ENCODE measurements at regions not wholly inside any gene's neighbourhood (a gene's known extent, or its start where the extent isn't known, plus 50 kb on each side); places are given as distances from the start of the nearest gene placed in this dataset.
"Not testable (repeated sequence)": the region's sequence is repeated elsewhere in the genome, so short reads cannot be mapped to it uniquely, and the experiment has no call there.

DNA sequence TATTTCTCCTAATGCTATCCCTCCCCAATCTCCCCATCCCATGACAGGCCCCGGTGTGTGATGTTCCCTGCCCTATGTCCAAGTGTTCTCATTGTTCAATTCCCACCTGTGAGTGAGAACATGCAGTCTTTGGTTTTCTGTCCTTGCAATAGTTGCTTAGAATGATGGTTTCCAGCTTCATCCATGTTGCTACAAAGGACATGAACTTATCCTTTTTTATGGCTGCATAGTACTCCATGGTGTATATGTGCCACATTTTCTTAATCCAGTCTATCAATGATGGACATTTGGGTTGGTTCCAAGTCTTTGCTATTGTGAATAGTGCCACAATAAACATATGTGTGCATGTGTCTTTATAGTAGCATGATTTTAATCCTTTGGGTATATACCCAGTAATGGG is 51.3 kb upstream of the RIOK2 start:
- H2BK120ac ChIP-seq (ENCODE audit: low read depth, low read length); H4K20me1 ChIP-seq (ENCODE audit: insufficient read depth, low read length); H3K9me1 ChIP-seq (ENCODE audit: insufficient read depth, low read length); H2BK20ac ChIP-seq (ENCODE audit: low read depth, low read length); DNase-seq; H3K4ac ChIP-seq (ENCODE audit: low read depth, low read length); H4K8ac ChIP-seq (ENCODE audit: low read depth in 2 of 2, low read length in 2 of 2); H3K9ac ChIP-seq (ENCODE audit: low read depth, low read length); H3K9me3 ChIP-seq (ENCODE audit: control insufficient read depth, insufficient read depth, low read length); H3K79me1 ChIP-seq (ENCODE audit: low read depth in 1 of 2, low read length in 2 of 2); H3K14ac ChIP-seq (replicated peaks; ENCODE audit: low read depth, low read length); H2AK9ac ChIP-seq (replicated peaks; ENCODE audit: low read depth, low read length, poor library complexity); H3K36me3 ChIP-seq (ENCODE audit: control insufficient read depth, insufficient read depth, low read length); H3K23ac ChIP-seq (ENCODE audit: low read depth, low read length); H2BK15ac ChIP-seq (ENCODE audit: low read depth, low read length); in situ Hi-C loops (cut with MboI; ENCODE audit: low sequenced_read_pairs); H2AFZ ChIP-seq (replicated peaks; ENCODE audit: low read length, poor library complexity); CTCF ChIA-PET; H3K56ac ChIP-seq (ENCODE audit: extremely low read depth, insufficient read depth, low read length); H3K18ac ChIP-seq (ENCODE audit: low read depth, low read length); H2AK5ac ChIP-seq (ENCODE audit: low read depth, low read length); H3K4me2 ChIP-seq (ENCODE audit: low read depth, low read length); H3K27me3 ChIP-seq (ENCODE audit: control insufficient read depth, insufficient read depth, low read length); BruUV-seq (replicated peaks); H2BK5ac ChIP-seq (ENCODE audit: low read depth, low read length, poor library complexity, severe bottlenecking); H3K27ac ChIP-seq (ENCODE audit: insufficient read depth, low read length); H4K91ac ChIP-seq (ENCODE audit: insufficient read depth, low read depth, low read length); POLR2A ChIA-PET (ENCODE audit: unreplicated experiment); H4K5ac ChIP-seq (ENCODE audit: low read depth, low read length); H3K4me1 ChIP-seq (ENCODE audit: control insufficient read depth, insufficient read depth, low read length); ATAC-seq (ENCODE audit: low read depth); H3K4me3 ChIP-seq (ENCODE audit: insufficient read depth, low read depth, low read length); dilution Hi-C loops (cut with HindIII; ENCODE audit: low sequenced_read_pairs, unreplicated experiment): not testable (repeated sequence)
- WGBS, 2 experiments (ENCODE audit: extremely low coverage in 2 of 2, insufficient read length in 1 of 2), result 100% methylated on average over 1 of the region's 1 CpG; no CpG with 5 or more reads in 1 of the 2 experiments
- intact Hi-C loops (cut with micrococcal nuclease), result loop anchor here (10.0 kb wide), 1 partner anchor 870 kb away; no protein-coding TSS in a partner anchor
